ENCODE measurements at regions not wholly inside any gene's neighbourhood (a gene's known extent, or its start where the extent isn't known, plus 50 kb on each side); places are given as distances from the start of the nearest gene placed in this dataset.
A peak's percentile ranks its signal among the peaks of the same experiment; 100 is the strongest.

DNA sequence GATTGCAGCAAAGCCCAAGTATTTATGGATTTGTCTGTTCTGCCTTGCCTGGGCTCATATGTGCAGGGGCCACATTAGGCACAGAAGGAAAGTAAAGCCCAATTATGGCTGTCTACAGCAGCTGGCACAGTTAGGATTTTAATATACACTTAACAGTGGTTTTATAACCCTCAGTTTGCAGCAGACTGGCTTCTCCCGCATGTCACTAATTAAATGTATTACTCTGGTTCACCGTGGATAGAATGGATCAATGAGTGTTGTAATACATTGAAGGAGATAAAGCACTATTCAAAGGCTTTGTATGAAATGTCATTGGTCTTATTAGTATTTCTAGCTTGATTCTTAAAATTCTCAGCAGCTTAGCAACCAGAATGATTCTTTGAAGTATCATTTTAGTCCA, 320.2 kb downstream of the KCNS3 start:
- DNase-seq (ENCODE audit: low read depth in 2 of 2) = no peak

DNA sequence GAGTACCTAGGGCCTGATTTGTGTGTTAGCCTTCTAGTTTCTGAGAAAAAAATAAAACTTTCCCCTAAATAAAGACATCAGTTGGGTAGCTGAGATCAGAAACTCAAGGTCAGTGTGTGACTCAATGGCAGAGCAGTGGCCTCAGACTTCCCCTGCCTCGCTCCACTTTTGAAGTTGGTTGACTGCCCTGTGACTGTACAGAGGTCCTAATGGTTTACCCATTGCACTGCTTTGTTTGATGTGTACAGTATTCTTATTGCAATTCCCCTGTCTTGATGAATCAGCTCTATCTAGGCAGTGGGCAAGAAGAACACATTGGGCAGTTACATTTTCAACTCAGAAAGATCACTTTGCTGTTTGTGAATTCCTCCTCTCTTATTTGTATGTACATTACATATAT, 315.7 kb downstream of the KCNS3 start:
- no peak for DNase-seq (ENCODE audit: low read depth in 2 of 2)

DNA sequence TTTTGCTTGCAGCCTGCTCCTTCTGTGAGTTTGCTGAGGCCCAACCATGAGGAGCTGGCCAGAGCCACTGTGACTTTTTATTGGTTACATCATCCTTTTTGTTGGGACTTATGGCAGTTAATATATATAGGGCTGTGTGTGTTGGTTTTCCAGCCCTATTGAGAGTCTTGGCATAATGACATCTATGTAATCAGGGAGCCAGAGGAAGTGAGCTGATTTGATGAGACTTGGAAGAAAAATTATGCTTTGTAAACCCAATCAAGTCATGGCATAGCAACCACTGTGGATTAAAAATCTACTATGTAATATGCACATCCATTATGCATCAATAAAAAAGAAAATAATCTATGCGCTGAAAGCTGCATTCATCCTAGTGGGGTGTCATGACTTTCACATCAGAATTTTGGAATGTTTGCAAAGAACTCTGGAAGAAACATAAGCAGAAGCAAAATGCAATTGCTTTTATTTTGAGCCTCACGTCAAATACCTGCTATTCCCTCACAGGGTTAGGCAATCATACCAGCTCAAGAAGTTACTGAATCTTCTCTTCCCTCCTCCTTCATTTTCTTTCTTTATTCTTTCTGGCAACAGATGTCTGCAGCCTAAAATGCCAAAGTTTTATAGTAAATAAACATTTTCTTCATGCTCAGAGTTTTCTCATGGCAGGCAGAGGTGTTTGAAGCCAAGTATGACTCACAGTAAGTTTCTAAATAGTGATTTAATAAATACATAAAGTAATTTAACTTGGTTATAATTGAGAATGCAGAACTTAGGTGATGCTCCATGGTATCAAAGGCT, 308.5 kb downstream of the KCNS3 start:
- no peak for DNase-seq (ENCODE audit: low read depth in 2 of 2)

DNA sequence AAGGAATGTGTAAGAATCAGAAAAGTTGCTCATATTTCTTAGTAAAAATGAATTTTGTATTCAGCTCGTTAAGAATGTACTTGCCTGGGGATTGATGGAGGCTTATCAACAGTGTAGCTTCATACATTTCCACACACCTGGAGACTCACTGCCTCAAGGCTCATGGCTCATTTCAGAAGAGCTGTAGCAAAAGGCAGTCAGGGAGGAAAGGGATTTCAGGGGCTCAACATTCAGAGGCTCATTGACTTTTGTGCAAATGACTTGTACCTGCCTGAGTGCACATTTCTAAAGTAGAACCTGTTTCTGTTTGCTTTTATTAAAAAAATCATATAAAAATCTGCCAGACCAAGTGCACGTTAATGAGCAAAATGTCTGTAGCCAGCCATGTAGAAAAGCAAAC, 304.4 kb downstream of the KCNS3 start:
- DNase-seq (ENCODE audit: low read depth in 2 of 2) = no peak

DNA sequence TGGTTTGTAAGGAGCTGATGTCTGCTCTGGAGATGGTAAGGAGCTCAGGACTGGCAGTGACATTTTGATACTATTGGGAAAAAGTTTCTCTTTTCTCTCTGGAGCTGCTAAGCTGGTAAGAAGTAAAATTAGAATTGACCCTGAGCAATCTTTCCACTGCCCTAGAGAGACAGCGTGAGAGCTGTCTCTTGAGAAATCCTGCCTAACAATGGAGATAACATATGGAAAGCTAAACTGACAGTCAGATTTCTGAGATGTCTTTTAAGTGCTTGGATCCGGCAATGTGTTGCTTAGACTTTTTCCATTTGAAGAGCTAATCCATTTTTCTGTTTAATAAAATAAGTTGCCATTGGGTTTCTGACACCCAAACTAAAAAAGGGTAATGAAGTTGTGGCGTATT, 302.4 kb downstream of the KCNS3 start:
- no peak for DNase-seq (ENCODE audit: low read depth in 2 of 2)

DNA sequence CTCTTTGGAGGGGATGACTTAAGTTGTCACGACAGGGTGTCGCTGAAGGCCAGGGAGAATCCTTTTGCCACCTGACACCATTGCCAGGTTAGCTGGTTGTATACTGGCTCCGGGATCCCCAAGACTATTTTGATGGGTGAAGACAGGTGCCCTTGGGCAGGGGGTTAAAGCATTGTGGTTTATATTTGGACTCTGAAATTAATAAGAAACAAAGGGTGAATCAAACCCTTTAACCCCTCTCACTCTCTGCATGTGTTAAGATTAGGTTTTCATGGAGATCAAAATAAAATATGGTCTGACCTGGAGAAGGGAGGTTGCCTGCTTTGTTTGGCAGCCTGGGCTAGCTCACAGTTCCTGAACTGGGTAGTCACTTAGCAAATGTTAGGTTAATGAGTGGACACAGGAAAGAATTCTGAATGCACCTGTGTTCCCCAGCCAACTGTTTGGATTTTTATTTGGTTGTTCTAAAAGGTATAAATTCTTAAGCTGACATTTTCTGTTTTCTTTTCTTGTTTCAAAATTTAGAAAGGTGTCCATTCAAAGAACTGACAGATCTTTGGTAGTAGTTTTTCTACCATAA, 301.7 kb downstream of the KCNS3 start:
- DNase-seq (ENCODE audit: low read depth in 2 of 2) = no peak

DNA sequence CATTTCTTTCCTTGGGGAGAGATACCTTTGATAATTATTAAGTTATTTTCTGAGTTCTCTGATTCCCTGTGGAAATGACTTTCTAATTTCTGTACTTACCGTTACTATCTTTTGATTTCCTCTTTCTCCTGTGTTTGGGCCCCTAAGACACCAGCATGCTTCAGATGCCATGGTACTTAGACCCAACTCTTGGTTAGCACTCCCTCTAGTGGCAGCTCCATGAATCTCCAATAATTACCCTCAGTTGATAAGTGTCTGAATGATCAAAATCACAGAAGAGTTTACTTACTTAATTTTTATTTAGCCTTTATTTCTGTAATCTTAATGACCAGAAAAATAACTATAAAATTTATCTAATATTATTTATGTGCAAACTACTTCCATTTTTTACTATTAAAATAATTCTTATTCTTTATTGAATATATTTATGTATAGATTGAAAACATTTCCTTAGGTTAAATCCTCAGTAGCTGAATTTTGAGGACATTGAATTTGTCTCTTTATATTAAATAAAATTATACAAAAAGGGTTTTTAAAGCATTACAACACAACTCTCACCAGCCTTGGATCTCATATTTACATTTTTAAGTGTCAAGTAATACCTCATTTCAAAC, 300.4 kb downstream of the KCNS3 start:
- peak in 1 of 2 donors; percentile 62 for DNase-seq (ENCODE audit: low read depth in 2 of 2)

DNA sequence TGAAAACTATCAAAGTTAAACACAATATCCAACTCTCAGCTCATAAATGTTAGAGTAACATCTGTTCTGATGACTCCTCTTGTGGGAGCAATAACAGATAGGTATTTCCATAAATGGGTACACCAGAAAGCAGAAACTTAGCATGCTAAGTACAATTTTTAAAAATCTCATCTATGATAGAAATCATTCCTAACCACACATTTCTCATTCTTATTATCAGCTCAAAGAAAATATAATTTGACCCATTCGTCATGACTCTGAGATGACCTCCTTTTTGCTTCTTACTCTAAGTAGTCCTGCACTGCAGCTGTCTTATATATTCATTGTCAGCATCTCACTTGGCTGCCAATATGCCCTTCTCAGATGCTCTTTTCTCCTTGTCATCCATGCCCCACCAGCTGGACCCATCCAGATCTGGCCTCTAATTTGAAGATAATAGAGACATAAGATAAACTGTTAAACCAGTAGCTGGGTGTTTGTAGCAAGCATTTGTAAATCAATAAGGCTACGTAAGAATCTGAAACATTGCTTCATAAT, 298.3 kb downstream of the KCNS3 start:
- no peak for DNase-seq (ENCODE audit: low read depth in 2 of 2)

DNA sequence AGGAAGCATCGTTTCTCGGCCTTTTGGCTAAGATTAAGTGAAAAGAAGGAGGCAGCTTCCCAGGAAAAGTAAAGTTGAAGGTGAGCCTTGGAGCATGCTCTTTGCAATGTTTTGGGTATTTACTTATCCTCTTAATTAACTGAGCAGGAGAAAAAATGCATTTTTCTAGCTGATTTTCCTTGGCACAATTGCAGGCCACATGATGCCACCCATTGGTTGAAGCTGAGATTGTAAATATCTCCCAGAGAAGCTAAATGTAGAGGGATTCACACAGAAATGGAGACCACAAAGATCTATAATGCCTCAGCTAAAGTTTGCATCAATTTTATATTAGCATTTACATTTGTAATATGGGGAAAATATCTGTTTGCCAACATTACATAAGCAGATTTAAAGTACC, 294.1 kb downstream of the KCNS3 start:
- DNase-seq (ENCODE audit: low read depth in 2 of 2) = no peak

DNA sequence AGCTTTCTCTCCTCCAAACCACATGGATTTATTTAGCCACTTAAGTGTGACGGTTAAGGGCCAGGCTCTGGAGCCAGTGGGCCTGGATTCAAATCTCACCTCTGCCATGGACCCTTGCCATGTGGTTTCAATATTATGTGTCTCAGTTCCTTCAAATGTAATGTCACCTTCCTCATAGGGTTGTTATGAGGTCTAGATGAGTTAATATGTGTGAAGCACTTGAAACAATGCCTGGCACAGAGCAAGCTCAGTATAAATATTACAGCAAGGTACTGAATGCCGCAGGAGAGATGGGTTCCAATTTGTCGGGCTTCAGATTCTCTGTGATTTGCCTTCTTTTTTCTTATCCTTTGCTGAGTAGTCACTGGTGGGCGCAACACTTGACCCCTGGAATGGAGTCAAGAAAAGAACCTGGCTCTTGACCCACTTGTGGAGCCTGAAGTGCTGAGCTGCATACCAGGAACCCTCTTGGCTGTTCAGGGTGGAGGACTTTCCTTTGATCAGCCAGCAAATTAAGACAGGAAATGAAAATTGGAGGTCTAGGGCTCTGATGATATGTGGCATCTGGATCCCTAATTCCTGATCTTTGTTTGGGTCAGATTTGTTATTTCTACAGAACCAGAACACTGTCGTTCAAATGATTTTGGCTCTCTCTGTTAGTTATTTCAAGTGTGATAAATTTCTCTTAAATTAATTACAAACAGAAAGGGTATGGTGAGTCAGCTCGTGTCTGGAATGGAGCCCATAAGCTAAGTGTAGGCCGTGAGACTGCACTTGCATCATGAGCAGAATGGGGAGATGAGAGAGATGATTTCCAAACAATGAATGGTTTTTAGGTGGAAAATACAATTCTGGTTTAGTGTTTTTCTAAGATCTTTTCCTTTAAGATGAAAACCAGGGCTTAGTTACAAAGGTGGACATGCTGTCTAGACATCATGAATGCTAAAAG, 293.0 kb downstream of the KCNS3 start:
- no peak for DNase-seq (ENCODE audit: low read depth in 2 of 2)

DNA sequence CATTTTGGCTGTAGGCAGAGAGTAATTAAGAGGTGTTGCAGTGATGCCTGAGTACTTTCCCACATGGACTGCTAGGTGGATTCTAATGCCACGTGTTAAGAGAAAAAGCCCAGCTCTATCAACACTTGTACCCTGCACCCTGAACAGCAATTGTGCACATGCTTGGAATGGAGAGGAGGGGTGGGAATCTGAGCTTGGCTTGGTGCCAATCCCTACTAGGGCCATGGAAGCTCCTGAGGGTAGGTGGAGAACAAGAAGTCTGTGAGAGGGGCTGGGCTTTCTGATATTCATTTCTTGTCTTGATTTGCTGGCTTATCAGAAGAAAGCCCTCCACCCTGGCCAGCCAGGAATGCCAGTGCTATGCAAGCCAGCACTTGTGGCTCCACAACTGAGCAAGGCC, 292.2 kb downstream of the KCNS3 start:
- no peak for DNase-seq (ENCODE audit: low read depth in 2 of 2)

DNA sequence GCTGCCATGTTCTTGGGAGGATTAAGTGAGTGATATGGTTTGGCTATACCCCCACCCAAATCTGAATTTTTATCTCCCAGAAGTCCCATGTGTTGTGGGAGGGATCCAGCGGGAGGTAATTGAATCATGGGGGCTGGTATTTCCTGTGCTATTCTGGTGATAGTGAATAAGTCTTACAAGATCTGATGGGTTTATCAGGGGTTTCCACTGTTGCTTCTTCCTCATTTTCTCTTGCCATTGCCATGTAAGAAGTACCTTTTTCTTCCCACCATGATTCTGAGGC, 291.4 kb downstream of the KCNS3 start:
- no peak for DNase-seq (ENCODE audit: low read depth in 2 of 2)

DNA sequence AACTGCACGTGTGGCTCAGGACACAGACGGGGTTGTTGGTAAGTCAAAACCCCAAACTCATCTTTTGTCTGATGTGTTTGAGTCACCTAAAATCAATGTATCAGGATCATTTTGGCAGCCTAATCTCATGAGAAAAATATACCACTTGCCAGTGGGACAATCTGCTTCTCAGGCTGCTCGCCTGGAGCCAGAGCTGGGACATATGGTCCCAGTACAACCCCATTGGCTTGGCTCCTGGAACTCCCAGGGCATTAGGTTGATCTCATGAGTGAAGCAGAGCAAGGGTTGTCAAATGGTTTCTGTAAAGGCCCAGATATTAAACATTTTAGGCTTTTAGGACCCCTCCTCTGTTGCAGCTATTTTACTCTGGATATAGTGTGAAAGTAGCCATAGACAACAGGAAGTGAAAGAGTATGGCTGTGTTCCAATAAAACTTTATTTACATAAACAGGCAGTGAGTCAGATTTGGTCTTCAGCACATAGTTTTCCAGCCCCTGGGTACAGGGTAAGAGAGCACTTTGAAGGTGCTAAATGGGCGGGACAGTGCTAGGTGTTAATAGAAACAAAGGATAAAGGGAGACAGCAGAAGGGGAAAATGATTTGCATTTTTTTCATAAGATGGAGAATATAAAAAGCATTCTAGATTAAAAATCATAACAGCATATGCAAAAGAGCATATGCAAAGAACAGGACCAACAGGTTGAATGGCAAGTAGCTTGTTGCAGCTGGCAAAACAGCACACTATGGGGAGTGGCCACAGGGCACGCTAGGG, 290.8 kb downstream of the KCNS3 start:
- DNase-seq (ENCODE audit: low read depth in 2 of 2) = no peak

DNA sequence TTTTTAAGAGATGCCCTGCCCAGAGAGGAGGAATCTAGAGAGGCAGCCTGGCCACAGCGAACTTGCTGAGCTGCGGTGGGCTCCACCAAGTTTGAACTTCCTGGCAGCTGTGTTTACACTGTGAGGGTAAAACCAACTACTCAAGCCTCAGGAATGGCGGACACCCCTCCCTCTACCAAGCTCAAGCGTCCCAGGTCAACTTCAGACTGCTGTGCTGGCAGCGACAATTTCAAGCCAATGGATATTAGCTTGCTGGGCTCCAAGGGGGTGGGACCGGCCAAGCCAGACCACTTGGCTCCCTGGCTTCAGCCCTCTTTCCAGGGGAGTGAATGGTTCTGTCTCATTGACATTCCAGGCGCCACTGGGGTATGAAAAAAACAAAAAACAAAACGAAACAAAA, 289.4 kb downstream of the KCNS3 start:
- DNase-seq (ENCODE audit: low read depth in 2 of 2) = no peak

DNA sequence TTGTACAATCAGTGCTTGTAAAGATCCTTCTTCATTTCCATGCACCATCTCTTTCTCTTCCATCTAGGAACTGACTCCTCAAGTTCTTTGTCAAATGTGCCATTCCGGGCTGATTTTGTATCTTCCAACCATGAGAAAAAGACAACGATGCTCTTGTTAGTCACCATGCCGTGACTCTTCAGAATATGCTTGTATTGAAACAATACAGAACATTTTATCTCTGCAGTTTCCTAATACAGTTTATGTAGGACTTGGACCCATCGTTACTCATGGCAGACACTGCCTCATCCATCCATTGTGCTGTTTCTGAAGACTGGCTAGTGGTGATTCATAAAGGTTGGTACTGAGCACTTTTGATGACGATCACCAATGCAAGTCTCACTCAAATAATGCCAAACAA, 283.2 kb downstream of the KCNS3 start:
- no peak for DNase-seq (ENCODE audit: low read depth in 2 of 2)

DNA sequence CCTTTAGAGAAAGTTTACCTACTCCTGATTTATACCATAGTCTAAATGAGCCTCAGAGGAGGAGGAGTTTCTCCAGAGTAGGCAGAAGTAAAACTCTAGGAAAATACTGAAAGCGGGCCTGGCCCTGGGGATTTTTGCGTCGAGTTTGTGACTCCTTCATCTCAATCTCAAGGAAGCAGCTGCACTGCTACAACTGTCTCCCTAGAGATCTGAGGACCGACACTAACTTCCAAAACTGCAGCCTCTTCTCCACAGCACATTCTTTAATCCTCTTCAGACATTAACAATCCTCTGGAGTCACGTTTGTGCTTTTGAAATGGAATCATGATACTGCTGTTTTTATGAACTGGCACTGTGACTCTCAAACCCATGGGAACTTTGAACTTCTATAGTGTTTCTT, 281.4 kb downstream of the KCNS3 start:
- no peak for DNase-seq (ENCODE audit: low read depth in 2 of 2)

DNA sequence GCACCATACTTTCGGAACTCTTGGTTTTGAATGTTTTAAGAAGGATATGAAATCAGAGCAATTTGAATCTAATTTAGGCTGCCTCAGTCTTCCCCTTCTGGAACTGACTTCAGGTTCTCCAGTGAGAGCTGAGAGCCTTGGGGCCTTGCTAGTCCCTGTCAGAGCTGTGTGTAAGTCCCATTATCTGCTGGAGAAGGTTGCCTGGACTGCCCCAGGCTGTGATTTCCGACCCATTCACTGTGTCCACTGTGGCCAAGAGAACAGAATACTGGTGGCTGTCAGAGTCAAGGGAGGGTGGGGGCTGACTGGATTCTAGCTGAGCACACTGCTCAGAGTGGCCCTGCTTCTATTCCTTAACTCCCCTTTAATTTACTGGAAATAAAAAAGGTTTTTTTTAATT, 278.0 kb downstream of the KCNS3 start:
- no peak for DNase-seq (ENCODE audit: low read depth in 2 of 2)

DNA sequence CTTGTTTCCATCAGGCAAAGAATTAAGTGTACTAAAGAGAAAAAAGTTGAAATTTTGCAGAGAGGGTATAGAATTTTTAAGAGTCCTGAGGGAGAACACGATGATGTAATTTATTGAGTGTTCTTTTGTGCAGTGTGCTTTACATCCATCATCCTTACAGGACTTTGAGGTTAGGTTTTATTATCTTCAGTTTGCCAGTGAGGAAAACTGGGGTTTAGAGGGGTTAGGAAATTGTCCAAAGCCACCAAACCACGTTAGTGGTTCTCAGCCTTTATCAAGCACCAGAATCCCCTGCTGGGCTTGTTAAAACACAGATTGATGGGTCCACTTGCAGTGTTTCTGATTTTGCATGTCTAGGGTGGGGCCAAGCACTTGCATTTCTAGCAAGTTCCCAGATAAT, 277.5 kb downstream of the KCNS3 start:
- no peak for DNase-seq (ENCODE audit: low read depth in 2 of 2)

DNA sequence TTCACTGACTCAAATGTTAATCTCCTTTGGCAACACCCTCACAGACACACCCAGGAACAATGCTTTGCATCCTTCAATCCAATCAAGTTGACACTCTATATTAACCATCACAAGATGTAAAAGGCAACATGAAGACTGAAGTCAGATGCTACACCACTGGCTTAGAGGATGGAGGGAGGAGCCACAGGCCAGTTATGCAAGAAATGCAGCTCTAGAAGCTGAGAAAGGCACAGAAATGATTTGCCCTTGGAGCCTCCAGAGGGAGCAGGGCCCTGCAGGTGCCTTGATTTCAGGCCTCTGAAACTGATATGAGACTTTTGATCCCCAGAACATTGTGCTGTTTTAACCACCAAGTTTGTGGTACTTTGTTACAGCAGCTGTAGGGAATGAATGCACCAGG, 276.3 kb downstream of the KCNS3 start:
- DNase-seq (ENCODE audit: low read depth in 2 of 2) = no peak

DNA sequence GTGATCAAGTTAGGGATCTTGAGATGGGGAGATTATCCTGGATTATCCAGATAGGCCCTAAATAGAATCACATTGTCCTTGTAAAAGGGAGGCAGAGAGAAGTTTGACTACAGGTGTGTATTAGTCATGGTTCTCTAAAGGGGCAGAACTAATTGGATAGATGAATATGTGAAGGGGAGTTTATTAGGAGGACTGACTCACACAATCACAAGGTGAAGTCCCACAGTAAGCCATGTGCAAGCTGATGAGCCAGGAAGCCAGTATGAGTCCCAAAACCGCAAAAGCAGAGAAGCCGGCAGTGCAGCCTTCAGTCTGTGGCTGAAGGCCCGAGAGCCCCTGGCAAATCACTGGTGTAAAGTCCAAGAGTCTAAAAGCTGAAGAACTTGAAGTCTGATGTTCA, 275.8 kb downstream of the KCNS3 start:
- no peak for DNase-seq (ENCODE audit: low read depth in 2 of 2)

DNA sequence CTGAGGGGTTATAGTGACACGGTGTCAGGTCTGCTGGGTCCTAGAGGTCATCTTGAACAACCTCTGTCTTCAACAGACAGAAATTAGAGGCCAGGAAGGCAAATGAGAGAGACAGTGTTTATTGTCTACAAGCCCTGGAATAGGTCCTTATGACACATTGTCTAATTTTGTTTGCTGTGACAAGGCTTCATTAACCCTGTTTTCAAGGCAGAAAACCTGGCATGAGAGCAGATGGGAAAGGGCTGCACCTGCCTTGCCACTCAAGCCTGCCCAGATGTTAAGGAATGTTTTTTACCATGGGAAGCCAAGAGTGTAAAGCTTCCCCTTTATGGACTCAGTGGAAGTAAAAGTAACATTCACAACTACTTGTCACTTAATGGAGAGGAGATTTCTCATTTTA, 275.3 kb downstream of the KCNS3 start:
- no peak for DNase-seq (ENCODE audit: low read depth in 2 of 2)

Data from dermis microvascular lymphatic vessel endothelial cell (primary cell).